NT2/D1 (cell line): ENCODE measurements at regions not wholly inside any gene's neighbourhood (a gene's known extent, or its start where the extent isn't known, plus 50 kb on each side); places are given as distances from the start of the nearest gene placed in this dataset.

Source experiments
- YY1 ChIP-seq: IDR thresholded peaks from 2 replicates; pipeline ENCODE4 v1.6.1; 2011; ENCODE audit not compliant: insufficient read length, insufficient read depth
- ZNF274 ChIP-seq: IDR thresholded peaks from 2 replicates; pipeline ENCODE4 v1.6.1; 2011; ENCODE audit warnings: mild to moderate bottlenecking, low read depth, low read length

GRCh38 chr2:151024696-151025251 lies 236.9 kb downstream of the RBM43 start:
- no peak for TF ChIP-seq YY1
- TF ChIP-seq ZNF274, result no peak
